C4-2B (cell line): ENCODE measurements at regions not wholly inside any gene's neighbourhood (a gene's known extent, or its start where the extent isn't known, plus 50 kb on each side); places are given as distances from the start of the nearest gene placed in this dataset.

Experiments
- CTCF ChIP-seq: fragments of 450-650 bp; conservative IDR thresholded peaks from 2 replicates; pipeline ENCODE4 v1.5.1; 2017; ENCODE audit warnings: mild to moderate bottlenecking
- ZFX ChIP-seq: fragments of 450-650 bp; IDR thresholded peaks from 2 replicates; pipeline ENCODE4 v1.6.1; 2017

DNA sequence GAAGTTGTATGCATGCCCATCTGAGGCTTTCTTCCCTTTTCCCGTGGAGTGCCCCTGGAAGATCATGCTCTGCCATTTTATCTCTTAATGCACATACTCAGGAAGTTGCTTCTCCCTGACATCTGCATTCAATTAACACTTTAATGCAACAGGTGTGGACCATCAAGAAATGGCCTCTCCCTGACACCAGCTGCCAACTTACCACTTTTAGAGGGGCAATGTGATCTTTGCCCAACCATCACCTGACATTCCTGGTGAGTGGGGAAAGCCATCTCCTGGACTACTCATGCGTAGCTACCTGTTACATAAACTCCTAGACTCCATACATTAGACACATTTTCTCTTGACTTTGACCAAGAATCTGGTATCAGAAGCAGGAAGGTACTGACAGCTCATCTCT lies 1450.4 kb upstream of the CDH9 start:
- TF ChIP-seq CTCF (no peak), ZFX (no peak)
